GM12873 (cell line): ENCODE measurements at regions not wholly inside any gene's neighbourhood (a gene's known extent, or its start where the extent isn't known, plus 50 kb on each side); places are given as distances from the start of the nearest gene placed in this dataset.

ENCODE experiments used
- TF ChIP-seq, protein P1 (sequence below): IDR thresholded peaks from 2 replicates; pipeline ENCODE4 v1.5.1; 2012; ENCODE audit warnings: low read depth, mild to moderate bottlenecking, moderate library complexity, low read length, control low read depth; ENCODE audit not compliant: insufficient read depth; ENCODE audit errors: missing control alignments

DNA sequence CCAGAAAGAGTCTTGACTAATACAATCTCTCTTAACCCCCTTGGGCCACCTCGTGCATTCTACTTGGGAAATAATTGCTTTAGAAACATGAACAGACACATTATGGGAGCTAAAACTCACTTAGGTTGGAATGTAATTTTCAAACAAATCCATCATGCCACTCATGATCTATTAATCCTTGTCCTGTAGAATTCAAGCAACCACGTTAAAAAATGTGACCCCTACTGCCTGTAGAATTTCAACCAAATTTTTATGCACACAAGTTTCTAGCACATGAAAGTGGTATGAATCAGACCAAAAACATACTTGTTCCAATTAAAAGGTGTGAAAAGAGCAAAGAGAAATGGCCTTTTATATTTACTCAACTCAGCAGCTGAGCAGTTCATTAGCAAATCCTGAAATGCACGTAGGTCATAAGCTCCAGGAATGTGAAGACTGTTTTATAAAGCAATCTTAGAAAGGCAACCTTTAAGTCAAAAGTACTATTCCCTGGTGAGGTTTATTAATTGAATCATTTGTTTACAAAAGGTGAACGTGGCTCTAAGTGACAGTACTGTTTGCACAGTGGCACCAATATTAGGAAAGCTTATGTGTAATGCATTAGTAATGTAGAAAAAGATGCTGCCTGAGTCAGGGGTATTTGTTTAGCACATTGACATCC is 459.4 kb upstream of the UBE2E3 start:
- TF ChIP-seq, protein P1, sequence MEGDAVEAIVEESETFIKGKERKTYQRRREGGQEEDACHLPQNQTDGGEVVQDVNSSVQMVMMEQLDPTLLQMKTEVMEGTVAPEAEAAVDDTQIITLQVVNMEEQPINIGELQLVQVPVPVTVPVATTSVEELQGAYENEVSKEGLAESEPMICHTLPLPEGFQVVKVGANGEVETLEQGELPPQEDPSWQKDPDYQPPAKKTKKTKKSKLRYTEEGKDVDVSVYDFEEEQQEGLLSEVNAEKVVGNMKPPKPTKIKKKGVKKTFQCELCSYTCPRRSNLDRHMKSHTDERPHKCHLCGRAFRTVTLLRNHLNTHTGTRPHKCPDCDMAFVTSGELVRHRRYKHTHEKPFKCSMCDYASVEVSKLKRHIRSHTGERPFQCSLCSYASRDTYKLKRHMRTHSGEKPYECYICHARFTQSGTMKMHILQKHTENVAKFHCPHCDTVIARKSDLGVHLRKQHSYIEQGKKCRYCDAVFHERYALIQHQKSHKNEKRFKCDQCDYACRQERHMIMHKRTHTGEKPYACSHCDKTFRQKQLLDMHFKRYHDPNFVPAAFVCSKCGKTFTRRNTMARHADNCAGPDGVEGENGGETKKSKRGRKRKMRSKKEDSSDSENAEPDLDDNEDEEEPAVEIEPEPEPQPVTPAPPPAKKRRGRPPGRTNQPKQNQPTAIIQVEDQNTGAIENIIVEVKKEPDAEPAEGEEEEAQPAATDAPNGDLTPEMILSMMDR: no peak

GRCh38 chr2:180520206-180520605 is 460.2 kb upstream of the UBE2E3 start:
- TF ChIP-seq, protein P1: no peak

DNA sequence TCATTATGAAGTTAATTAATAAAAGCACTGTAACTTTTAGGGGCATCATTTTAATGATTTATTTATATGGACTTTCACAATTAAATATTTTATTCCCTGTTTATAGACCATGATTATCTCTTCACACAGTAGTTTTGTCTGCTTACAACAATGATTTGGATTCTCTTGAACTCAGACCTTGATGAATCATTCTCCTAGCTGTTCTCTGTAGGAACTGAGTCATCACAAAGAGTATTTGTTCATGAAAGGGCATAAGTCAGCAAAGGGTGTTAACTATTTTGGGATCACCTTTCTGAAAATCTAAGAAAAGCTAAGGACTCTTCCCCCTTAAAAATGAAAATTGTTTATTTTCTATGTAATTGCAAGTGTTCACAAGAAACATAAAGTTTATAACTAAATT is 461.1 kb upstream of the UBE2E3 start:
- TF ChIP-seq, protein P1: no peak

- TF ChIP-seq, protein P1: no peak
Measured at GRCh38 chr2:180516232-180516631, 464.2 kb upstream of the UBE2E3 start.

- TF ChIP-seq, protein P1: no peak
Measured at GRCh38 chr2:180513389-180513788, 467.0 kb upstream of the UBE2E3 start.

GRCh38 chr2:180508458-180508857 is 471.9 kb upstream of the UBE2E3 start:
- TF ChIP-seq, protein P1: no peak

- TF ChIP-seq, protein P1: no peak
Measured at GRCh38 chr2:180507028-180507427, 473.4 kb upstream of the UBE2E3 start.
